Caco-2 (cell line): ENCODE measurements at regions not wholly inside any gene's neighbourhood (a gene's known extent, or its start where the extent isn't known, plus 50 kb on each side); places are given as distances from the start of the nearest gene placed in this dataset.

ENCODE experiments used
- BruUV-seq: library from RNA; stranded (reverse); fragments of 400-500 nt; replicated peaks from 2 replicates; lab custom pipeline; 2021; lab: Mats Ljungman, UMichigan
- CTCF ChIA-PET: fragments of 300-600 bp; sonication (Branson Sonifier 250); formaldehyde crosslinking; loops from one replicate; lab custom pipeline; 2022; ENCODE audit warnings: antibody characterized with exemption; lab: Charles Lee
- POLR2A ChIA-PET: fragments of 300-600 bp; sonication (Branson Sonifier 250); formaldehyde crosslinking; loops from one replicate; lab custom pipeline; 2022; ENCODE audit warnings: antibody characterized with exemption; lab: Charles Lee
- DNase-seq, 2 experiments: peaks; one replicate each; pipeline versions ENCODE4 v3.0.0 to v3.0.0-alpha.2; 2020 to 2022
- H3K27me3 ChIP-seq: replicated peaks from 2 replicates; pipeline ENCODE4 v1.6.0; 2011; ENCODE audit warnings: low read length; ENCODE audit not compliant: control insufficient read depth, insufficient read depth
- H3K36me3 ChIP-seq: 2 replicates; pipeline ENCODE4 v1.5.1; 2011; ENCODE audit warnings: low read length; ENCODE audit not compliant: control insufficient read depth, insufficient read depth
- H3K4me1 ChIP-seq: fragments of 250-450 bp; sonication (Bioruptor Pico); 2 replicates; pipeline ENCODE4 v1.5.1; 2020; ENCODE audit warnings: mild to moderate bottlenecking
- H3K4me3 ChIP-seq: 2 replicates; pipeline ENCODE4 v1.5.1; 2011; ENCODE audit warnings: low read depth, mild to moderate bottlenecking, control low read depth, low read length
- H3K9me3 ChIP-seq: fragments of 250-450 bp; sonication (Bioruptor Pico); 2 replicates; pipeline ENCODE4 v1.5.1; 2020; ENCODE audit warnings: mild to moderate bottlenecking, moderate library complexity
- H3K27ac Mint-ChIP-seq: one replicate; pipeline ENCODE4 v1.8.0; 2022; ENCODE audit warnings: mixed read lengths; ENCODE audit not compliant: unreplicated experiment
- H3K27me3 Mint-ChIP-seq: one replicate; pipeline ENCODE4 v1.8.0; 2022; ENCODE audit warnings: mixed read lengths; ENCODE audit not compliant: insufficient read depth, unreplicated experiment
- H3K36me3 Mint-ChIP-seq: one replicate; pipeline ENCODE4 v1.8.0; 2022; ENCODE audit warnings: mild to moderate bottlenecking, mixed read lengths; ENCODE audit not compliant: insufficient read depth, unreplicated experiment
- H3K4me1 Mint-ChIP-seq: one replicate; pipeline ENCODE4 v1.8.0; 2022; ENCODE audit warnings: low read depth, mixed read lengths; ENCODE audit not compliant: unreplicated experiment
- H3K4me3 Mint-ChIP-seq: one replicate; pipeline ENCODE4 v1.8.0; 2022; ENCODE audit warnings: mild to moderate bottlenecking, moderate library complexity, mixed read lengths; ENCODE audit not compliant: unreplicated experiment
- H3K9me3 Mint-ChIP-seq: one replicate; pipeline ENCODE4 v1.8.0; 2022; ENCODE audit warnings: mixed read lengths; ENCODE audit not compliant: unreplicated experiment
- intact Hi-C: fragments of 100-400 bp; cut with micrococcal nuclease; formaldehyde crosslinking; loops from one replicate; pipeline ENCODE4 v1.10.0; 2022; ENCODE audit not compliant: unreplicated experiment
- TF ChIP-seq, protein P1 (sequence below), 2 experiments: fragments of 200-600 bp in 1 of 2; IDR thresholded peaks; 1 replicate in 1 of 2; 2 replicates in 1 of 2; pipeline versions ENCODE4 v1.5.1 to v1.8.0; 2011 to 2022; ENCODE audit warnings: antibody characterized with exemption in 1 of 2, control low read depth in 1 of 2, inconsistent platforms in 1 of 2, low read depth in 1 of 2, low read length in 1 of 2, mild to moderate bottlenecking in 1 of 2, moderate library complexity in 1 of 2; ENCODE audit not compliant: insufficient read depth in 1 of 2, severe bottlenecking in 1 of 2, unreplicated experiment in 1 of 2

DNA sequence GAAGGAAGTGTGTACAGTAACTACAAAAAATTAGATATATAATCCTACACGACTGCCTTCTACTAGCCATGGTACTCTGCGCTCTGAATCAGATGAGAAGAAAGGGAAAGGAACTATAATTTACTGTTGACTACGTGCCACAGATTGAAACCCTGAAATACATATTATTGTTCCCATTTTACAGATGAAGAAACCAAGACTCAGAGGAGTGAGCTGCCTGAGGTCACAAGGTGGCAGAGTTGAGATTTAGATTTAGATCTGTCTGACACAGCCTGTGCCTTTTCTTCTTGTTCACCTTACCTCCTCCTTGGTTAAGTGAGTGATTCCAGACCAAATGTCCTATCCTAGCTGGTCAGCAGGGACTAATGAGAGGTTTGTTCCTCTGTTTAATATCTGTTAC is 61.6 kb upstream of the OR4E1 start:
- TF ChIP-seq, protein P1, sequence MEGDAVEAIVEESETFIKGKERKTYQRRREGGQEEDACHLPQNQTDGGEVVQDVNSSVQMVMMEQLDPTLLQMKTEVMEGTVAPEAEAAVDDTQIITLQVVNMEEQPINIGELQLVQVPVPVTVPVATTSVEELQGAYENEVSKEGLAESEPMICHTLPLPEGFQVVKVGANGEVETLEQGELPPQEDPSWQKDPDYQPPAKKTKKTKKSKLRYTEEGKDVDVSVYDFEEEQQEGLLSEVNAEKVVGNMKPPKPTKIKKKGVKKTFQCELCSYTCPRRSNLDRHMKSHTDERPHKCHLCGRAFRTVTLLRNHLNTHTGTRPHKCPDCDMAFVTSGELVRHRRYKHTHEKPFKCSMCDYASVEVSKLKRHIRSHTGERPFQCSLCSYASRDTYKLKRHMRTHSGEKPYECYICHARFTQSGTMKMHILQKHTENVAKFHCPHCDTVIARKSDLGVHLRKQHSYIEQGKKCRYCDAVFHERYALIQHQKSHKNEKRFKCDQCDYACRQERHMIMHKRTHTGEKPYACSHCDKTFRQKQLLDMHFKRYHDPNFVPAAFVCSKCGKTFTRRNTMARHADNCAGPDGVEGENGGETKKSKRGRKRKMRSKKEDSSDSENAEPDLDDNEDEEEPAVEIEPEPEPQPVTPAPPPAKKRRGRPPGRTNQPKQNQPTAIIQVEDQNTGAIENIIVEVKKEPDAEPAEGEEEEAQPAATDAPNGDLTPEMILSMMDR (IDR thresholded peaks at IDR 0.05; ENCODE audit: insufficient read depth in 1 of 2, low read depth in 1 of 2, low read length in 1 of 2, severe bottlenecking in 1 of 2, unreplicated experiment in 1 of 2), result no peak
- Histone ChIP-seq H3K27me3 (no peaks in the 10 kb centered on the region), H3K9me3 (no peaks in the 10 kb centered on the region), H3K36me3 (no peaks in the 10 kb centered on the region), H3K4me3 (no peak overlapping the region), H3K4me1 (no peaks in the 10 kb centered on the region)
- intact Hi-C loops, result no loop called here
- Mint-ChIP-seq H3K9me3 (no peaks in the 10 kb centered on the region), H3K4me3 (no peak overlapping the region), H3K27me3 (peaks cover 14% of the 10 kb centered on the region), H3K4me1 (no peaks in the 10 kb centered on the region), H3K36me3 (no peaks in the 10 kb centered on the region), H3K27ac (no peak overlapping the region)
- BruUV-seq, result no TSS peak
- ChIA-PET CTCF (no interaction called here), POLR2A (no interaction called here)
- DNase-seq, result no peak

DNA sequence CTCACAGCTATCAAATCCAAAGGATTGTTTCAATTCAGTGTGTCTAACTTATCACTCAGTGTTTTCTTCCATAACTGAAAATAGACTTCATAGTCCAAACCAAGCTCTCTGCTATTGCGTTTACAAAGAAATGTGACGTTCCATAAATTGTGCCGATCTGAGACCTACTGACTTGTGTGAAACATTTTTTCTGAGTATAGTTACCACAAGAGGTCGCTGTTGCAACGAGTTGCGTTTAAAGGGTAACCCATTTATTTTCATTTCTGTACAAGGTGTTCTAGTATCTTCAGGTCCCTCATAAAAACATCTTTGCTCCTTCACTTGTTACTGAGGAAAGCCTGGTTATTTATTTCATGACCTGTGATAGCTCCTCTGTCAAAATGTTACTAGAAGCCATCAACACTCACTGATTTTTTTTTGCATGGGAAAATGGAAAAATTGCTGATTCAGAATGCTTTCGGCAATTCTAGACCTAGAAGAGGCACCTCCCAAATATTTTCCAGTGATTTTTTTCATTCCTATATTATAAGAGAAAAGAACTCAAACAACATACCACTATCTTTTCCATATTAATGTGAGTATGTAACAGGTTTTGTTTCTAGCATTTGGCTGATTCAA is 60.9 kb upstream of the OR4E1 start:
- Histone ChIP-seq H3K4me1 (no peaks in the 10 kb centered on the region), H3K4me3 (no peak overlapping the region), H3K36me3 (no peaks in the 10 kb centered on the region), H3K9me3 (no peaks in the 10 kb centered on the region), H3K27me3 (no peaks in the 10 kb centered on the region)
- Mint-ChIP-seq H3K27me3 (peaks cover 10% of the 10 kb centered on the region), H3K4me1 (no peaks in the 10 kb centered on the region), H3K36me3 (no peaks in the 10 kb centered on the region), H3K4me3 (no peak overlapping the region), H3K27ac (no peak overlapping the region), H3K9me3 (no peaks in the 10 kb centered on the region)
- peak in 1 of 2 experiments; percentile 53 for DNase-seq
- intact Hi-C loops, result no loop called here
- BruUV-seq, result no TSS peak
- ChIA-PET CTCF (interaction anchor here (0.7 kb wide), 1 partner anchor 14 kb away, joined by 4 read pairs; no protein-coding TSS in a partner anchor), POLR2A (no interaction called here)
- TF ChIP-seq, protein P1 (IDR thresholded peaks at IDR 0.05; ENCODE audit: insufficient read depth in 1 of 2, low read depth in 1 of 2, low read length in 1 of 2, severe bottlenecking in 1 of 2, unreplicated experiment in 1 of 2), result peak; percentile 46 to 68

DNA sequence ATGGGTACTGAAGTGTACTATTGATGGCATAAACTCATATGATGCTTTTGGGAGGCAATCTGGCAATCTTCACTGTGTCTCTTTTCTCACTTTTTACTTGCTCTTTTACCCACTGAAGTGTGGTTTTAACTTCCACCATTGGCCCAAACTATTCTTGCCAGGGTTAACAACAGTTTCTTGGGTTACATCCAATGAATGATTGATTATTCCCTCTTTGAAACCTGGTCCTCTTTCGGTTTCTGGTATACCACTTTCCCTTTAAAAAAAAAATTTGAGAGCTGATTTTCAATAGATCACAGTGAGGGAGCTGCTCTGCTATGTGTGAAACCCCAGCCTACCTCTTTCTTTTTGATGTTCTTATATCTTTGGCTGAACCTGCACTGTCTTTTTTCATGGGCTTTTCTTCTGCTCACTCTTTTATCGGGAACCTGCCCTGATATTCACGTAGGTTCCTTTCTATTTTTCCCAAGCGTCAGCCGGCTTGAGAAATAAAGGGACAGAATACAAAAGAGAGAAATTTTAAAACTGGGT is 56.1 kb upstream of the OR4E1 start:
- ChIA-PET CTCF (no interaction called here), POLR2A (no interaction called here)
- H3K27me3 ChIP-seq, result no peaks in the 10 kb centered on the region
- Mint-ChIP-seq H3K4me1 (no peaks in the 10 kb centered on the region), H3K4me3 (no peak overlapping the region), H3K27me3 (peaks cover 7% of the 10 kb centered on the region), H3K27ac (no peak overlapping the region), H3K36me3 (no peaks in the 10 kb centered on the region), H3K9me3 (no peaks in the 10 kb centered on the region)
- H3K4me1 ChIP-seq, result no peaks in the 10 kb centered on the region
- DNase-seq, result no peak
- no peaks in the 10 kb centered on the region for H3K9me3 ChIP-seq
- H3K36me3 ChIP-seq, result no peaks in the 10 kb centered on the region
- H3K4me3 ChIP-seq, result no peak overlapping the region
- intact Hi-C loops, result no loop called here
- no TSS peak for BruUV-seq
- TF ChIP-seq, protein P1 (IDR thresholded peaks at IDR 0.05; ENCODE audit: insufficient read depth in 1 of 2, low read depth in 1 of 2, low read length in 1 of 2, severe bottlenecking in 1 of 2, unreplicated experiment in 1 of 2), result no peak
